Spleen (tissue), 11 donors: ENCODE measurements at regions not wholly inside any gene's neighbourhood (a gene's known extent, or its start where the extent isn't known, plus 50 kb on each side); places are given as distances from the start of the nearest gene placed in this dataset.

ENCODE experiments used
- DNase-seq: peaks from one replicate; pipeline ENCODE4 v3.0.0-alpha.2; 2020
- H3K27ac ChIP-seq, 8 donors: fragments of 200-600 bp; sonication (generic) in 7 of 8; 1 replicate in 4 of 8; 2 replicates in 4 of 8; pipeline versions ENCODE4 v1.5.0 to v1.8.0; 2016 to 2021; ENCODE audit warnings: inconsistent platforms in 4 of 8, mild to moderate bottlenecking in 4 of 8, moderate library complexity in 1 of 8
- H3K27me3 ChIP-seq, 7 donors: fragments of 200-600 bp; sonication (generic) in 6 of 7; replicated peaks in 1 of 7; 1 replicate in 4 of 7; 2 replicates in 3 of 7; pipeline versions ENCODE4 v1.5.0 to v1.8.0; 2016 to 2021; ENCODE audit warnings: inconsistent platforms in 3 of 7, mild to moderate bottlenecking in 1 of 7
- H3K36me3 ChIP-seq, 6 donors: fragments of 200-600 bp; sonication (generic) in 5 of 6; 1 replicate in 4 of 6; 2 replicates in 2 of 6; pipeline versions ENCODE4 v1.5.0 to v1.8.0; 2016 to 2021; ENCODE audit warnings: inconsistent platforms in 2 of 6
- H3K4me1 ChIP-seq, 6 donors: fragments of 200-600 bp; sonication (generic) in 5 of 6; 1 replicate in 3 of 6; 2 replicates in 3 of 6; pipeline versions ENCODE4 v1.5.0 to v1.8.0; 2016 to 2021; ENCODE audit warnings: inconsistent platforms in 3 of 6
- H3K4me3 ChIP-seq, 8 donors: fragments of 200-600 bp; sonication (generic) in 7 of 8; 1 replicate in 4 of 8; 2 replicates in 4 of 8; pipeline versions ENCODE4 v1.5.0 to v1.8.0; 2016 to 2021; ENCODE audit warnings: inconsistent platforms in 4 of 8, mild to moderate bottlenecking in 4 of 8, moderate library complexity in 2 of 8
- H3K9me3 ChIP-seq, 8 donors: fragments of 200-600 bp; sonication (generic) in 7 of 8; 1 replicate in 4 of 8; 2 replicates in 4 of 8; pipeline versions ENCODE4 v1.5.0 to v1.8.0; 2016 to 2021; ENCODE audit warnings: inconsistent platforms in 4 of 8
- CTCF ChIP-seq, 11 experiments: fragments of 200-600 bp in 7 of 11; fragments of 450-650 bp in 4 of 11; sonication (generic) in 4 of 11; IDR thresholded peaks in 8 of 11; conservative IDR thresholded peaks in 3 of 11; 1 replicate in 7 of 11; 2 replicates in 4 of 11; pipeline versions ENCODE4 v1.4.0 to v1.8.0; 2016 to 2021; ENCODE audit warnings: antibody characterized with exemption in 11 of 11, inconsistent platforms in 4 of 11, mild to moderate bottlenecking in 1 of 11
- POLR2A ChIP-seq, 3 donors: fragments of 450-650 bp; IDR thresholded peaks; one replicate each; pipeline ENCODE4 v1.5.1; 2017; ENCODE audit warnings: antibody characterized with exemption in 3 of 3, mild to moderate bottlenecking in 1 of 3
- POLR2AphosphoS5 ChIP-seq, 3 donors: sonication (generic); formaldehyde crosslinking; IDR thresholded peaks; one replicate each; pipeline ENCODE4 v1.5.1; 2017; ENCODE audit warnings: antibody characterized with exemption in 3 of 3
- WGBS, 5 donors: extraction: QIAGEN DNeasy Blood & Tissue Kit in 3 of 5; methylation state at CpG; one replicate each; pipeline versions ENCODE4 v1.1.5 to v1.1.7; 2013 to 2018; 5-methylcytosine and 5-hydroxymethylcytosine counted together
- intact Hi-C: fragments of 100-400 bp; cut with DNase I; formaldehyde crosslinking; loops from one replicate; pipeline ENCODE4 v1.15.0; 2023; ENCODE audit warnings: low total_unique reads
- donor health status: healthy with polysubstance abuse.
- donor health status: DM: no; HTN: no; CAD: no; lungs with moderate emphysema.
- donor health status: DM: no; HTN: no; CAD: no.
- donor health status: Bipolar disorder and iron deficiency.
- donor health status: healthy.
- donor health status: DM: no; HTN: no; CAD: no.
- donor health status: DM: yes; HTN: yes; CAD: no.

- no peak for DNase-seq
- H3K27ac ChIP-seq: no peak overlapping the region
- H3K4me3 ChIP-seq: no peak overlapping the region
- H3K9me3 ChIP-seq: peaks cover 0 to 22% (median 15%) of the 10 kb centered on the region in 8 donors
- no peak for TF ChIP-seq POLR2A (IDR thresholded peaks at IDR 0.05)
- TF ChIP-seq CTCF (IDR thresholded peaks at IDR 0.05 in 8 of 11, conservative IDR thresholded peaks at IDR 0.05 in 3 of 11): no peak
- no peak for TF ChIP-seq POLR2AphosphoS5 (IDR thresholded peaks at IDR 0.05)
- no peaks in the 10 kb centered on the region for H3K27me3 ChIP-seq
- no peaks in the 10 kb centered on the region for H3K4me1 ChIP-seq
- H3K36me3 ChIP-seq: no peaks in the 10 kb centered on the region
- 76 to 90% (median 79%) methylated on average over 2 of the region's 2 CpGs for WGBS, 5 donors
- intact Hi-C loops: no loop called here
These were observed 681.1 kb downstream of the LTN1 start for GRCh38 chr21:28311411-28312190.

GRCh38 chr21:28310711-28311110, 682.0 kb downstream of the LTN1 start:
- Histone ChIP-seq H3K4me1 (no peaks in the 10 kb centered on the region), H3K9me3 (peaks cover 0 to 22% (median 15%) of the 10 kb centered on the region in 8 donors), H3K4me3 (no peak overlapping the region), H3K27me3 (no peaks in the 10 kb centered on the region), H3K27ac (no peak overlapping the region), H3K36me3 (no peaks in the 10 kb centered on the region)
- TF ChIP-seq POLR2AphosphoS5 (IDR thresholded peaks at IDR 0.05) (no peak), POLR2A (IDR thresholded peaks at IDR 0.05) (no peak), CTCF (IDR thresholded peaks at IDR 0.05 in 8 of 11, conservative IDR thresholded peaks at IDR 0.05 in 3 of 11) (no peak)
- intact Hi-C loops: no loop called here
- no peak for DNase-seq

- WGBS, 5 donors: 77 to 87% (median 86%) methylated on average over 5 of the region's 5 CpGs
- TF ChIP-seq CTCF (IDR thresholded peaks at IDR 0.05 in 8 of 11, conservative IDR thresholded peaks at IDR 0.05 in 3 of 11) (no peak), POLR2AphosphoS5 (IDR thresholded peaks at IDR 0.05) (no peak), POLR2A (IDR thresholded peaks at IDR 0.05) (no peak)
These were observed 682.4 kb downstream of the LTN1 start for GRCh38 chr21:28310171-28310685.

GRCh38 chr21:28309596-28309995, 683.1 kb downstream of the LTN1 start:
- no peaks in the 10 kb centered on the region for H3K36me3 ChIP-seq
- H3K4me3 ChIP-seq: no peak overlapping the region
- H3K27ac ChIP-seq: no peak overlapping the region
- no peaks in the 10 kb centered on the region for H3K4me1 ChIP-seq
- WGBS, 5 donors: 73 to 95% (median 94%) methylated on average over 2 of the region's 2 CpGs
- intact Hi-C loops: no loop called here
- no peak for DNase-seq
- H3K27me3 ChIP-seq: no peaks in the 10 kb centered on the region
- TF ChIP-seq POLR2A (IDR thresholded peaks at IDR 0.05): no peak
- no peak for TF ChIP-seq POLR2AphosphoS5 (IDR thresholded peaks at IDR 0.05)
- no peak for TF ChIP-seq CTCF (IDR thresholded peaks at IDR 0.05 in 8 of 11, conservative IDR thresholded peaks at IDR 0.05 in 3 of 11)
- H3K9me3 ChIP-seq: peaks cover 0 to 22% (median 15%) of the 10 kb centered on the region in 8 donors

More at GRCh38 chr21:28310171-28310685, 682.4 kb downstream of the LTN1 start:
- no peaks in the 10 kb centered on the region for H3K27me3 ChIP-seq
- H3K36me3 ChIP-seq: no peaks in the 10 kb centered on the region
- no peak overlapping the region for H3K27ac ChIP-seq
- intact Hi-C loops: no loop called here
- H3K9me3 ChIP-seq: peaks cover 0 to 22% (median 15%) of the 10 kb centered on the region in 8 donors
- H3K4me3 ChIP-seq: no peak overlapping the region
- no peaks in the 10 kb centered on the region for H3K4me1 ChIP-seq
- DNase-seq: no peak
